ENCODE measurements at regions not wholly inside any gene's neighbourhood (a gene's known extent, or its start where the extent isn't known, plus 50 kb on each side); places are given as distances from the start of the nearest gene placed in this dataset.

- TF ChIP-seq CTCF (IDR thresholded peaks at IDR 0.05) (no peak), ZFX (IDR thresholded peaks at IDR 0.05; ENCODE audit: borderline replicate concordance) (no peak)
Measured at GRCh38 chr14:105682956-105683570, 156.7 kb downstream of the TMEM121 start.

All from 22Rv1 (cell line).